ENCODE measurements at regions not wholly inside any gene's neighbourhood (a gene's known extent, or its start where the extent isn't known, plus 50 kb on each side); places are given as distances from the start of the nearest gene placed in this dataset.

GRCh38 chr2:6589150-6589549, 276.6 kb downstream of the CMPK2 start:
- Histone ChIP-seq H2BK20ac (ENCODE audit: low read depth, low read length, poor library complexity, severe bottlenecking) (no peak overlapping the region), H3K56ac (ENCODE audit: insufficient read length, low read depth, low read length) (no peak overlapping the region), H3K79me1 (ENCODE audit: insufficient read depth, low read depth, low read length, poor library complexity, severe bottlenecking) (no peaks in the 10 kb centered on the region), H3K9me3 (ENCODE audit: control insufficient read depth, low read depth, low read length) (no peaks in the 10 kb centered on the region), H4K5ac (ENCODE audit: insufficient read length, low read depth, low read length) (no peak overlapping the region), H4K91ac (ENCODE audit: insufficient read length, low read depth, low read length) (no peak overlapping the region), H2BK15ac (ENCODE audit: low read depth, low read length) (no peak overlapping the region), H2BK12ac (ENCODE audit: insufficient read length, low read depth, low read length) (no peak overlapping the region), H4K8ac (replicated peaks; ENCODE audit: insufficient read length, low read depth, low read length) (no peak overlapping the region), H4K20me1 (ENCODE audit: control insufficient read depth, insufficient read depth, insufficient read length) (no peaks in the 10 kb centered on the region), H3K27ac (ENCODE audit: insufficient read length, low read depth, low read length) (no peak overlapping the region), H3K79me2 (ENCODE audit: insufficient read depth, low read length) (no peaks in the 10 kb centered on the region; the same call in 1 of the 2 replicates), H3K14ac (ENCODE audit: insufficient read depth, low read length) (no peak overlapping the region), H3K23me2 (ENCODE audit: insufficient read length, low read depth, low read length, poor library complexity, severe bottlenecking) (no peaks in the 10 kb centered on the region), H3K4ac (ENCODE audit: low read depth, low read length) (no peak overlapping the region), H3K27me3 (ENCODE audit: insufficient read depth, low read length) (no peaks in the 10 kb centered on the region), H3K4me1 (ENCODE audit: insufficient read depth, low read length) (no peaks in the 10 kb centered on the region), H2AFZ (ENCODE audit: low read length) (no peak overlapping the region), H2BK5ac (ENCODE audit: insufficient read length, low read length) (no peak overlapping the region), H2AK5ac (ENCODE audit: insufficient read length, low read length) (no peak overlapping the region), H3T11ph (ENCODE audit: low read length) (no peak overlapping the region), H2BK120ac (ENCODE audit: low read depth, low read length, poor library complexity, severe bottlenecking) (no peak overlapping the region), H3K23ac (ENCODE audit: insufficient read length, low read depth, low read length) (no peak overlapping the region), H3K4me2 (ENCODE audit: insufficient read depth, insufficient read length, low read length) (no peak overlapping the region), H3K9ac (ENCODE audit: extremely low read depth, insufficient read length, low read length) (no peak overlapping the region), H3K18ac (ENCODE audit: insufficient read length, low read depth, low read length) (no peak overlapping the region)
- Mint-ChIP-seq H3K4me3 (no peak overlapping the region), H3K9me3 (no peaks in the 10 kb centered on the region), H3K4me1 (0 out of 4 replicates have a peak, but pooled peaks cover 0 to 2% of the 10 kb centered on the region in 2 experiments), H3K27me3 (ENCODE audit: low read depth) (no peaks in the 10 kb centered on the region; the same call in 1 of the 2 replicates), H3K27ac (no peak overlapping the region), H3K36me3 (ENCODE audit: insufficient read depth in 1 of 3, low read depth in 3 of 3) (no peaks in the 10 kb centered on the region)
- no peak for DNase-seq
- no CpG with 5 or more reads among the region's 6 CpGs for WGBS (ENCODE audit: extremely low coverage, insufficient read length, low lambda C conversion rate)
- TF ChIP-seq CTCF (conservative IDR thresholded peaks at IDR 0.05): no peak

Measured in H9 (cell line).